ENCODE measurements at regions not wholly inside any gene's neighbourhood (a gene's known extent, or its start where the extent isn't known, plus 50 kb on each side); places are given as distances from the start of the nearest gene placed in this dataset.

DNA sequence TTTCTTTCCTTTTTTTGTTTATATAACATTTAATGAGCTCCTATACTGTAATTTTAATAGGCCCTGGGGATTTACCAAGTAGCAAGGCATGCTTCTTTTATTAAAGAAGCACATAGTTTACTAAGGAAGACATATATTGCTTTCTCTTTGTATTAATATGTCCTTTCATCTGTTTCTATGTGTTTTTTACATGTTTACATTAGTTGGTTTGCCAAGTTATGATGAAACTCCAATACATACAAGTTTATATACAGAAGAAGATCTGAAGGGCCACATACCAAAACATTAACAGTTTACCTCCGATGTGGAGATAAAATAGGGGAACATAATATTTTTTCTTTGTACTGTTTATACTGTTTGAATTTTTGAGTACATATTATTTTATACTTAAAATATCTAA lies 100.9 kb downstream of the LACC1 start:
- TF ChIP-seq TEAD4 (IDR thresholded peaks at IDR 0.05) (no peak), FOXM1 (IDR thresholded peaks at IDR 0.05; ENCODE audit: borderline replicate concordance, low read depth) (no peak), CEBPB (IDR thresholded peaks at IDR 0.05) (no peak), NFIC (IDR thresholded peaks at IDR 0.05) (no peak), RAD21 (IDR thresholded peaks at IDR 0.05; ENCODE audit: low read depth) (no peak), ZBTB7A (IDR thresholded peaks at IDR 0.05; ENCODE audit: low read depth) (no peak), TAF1 (IDR thresholded peaks at IDR 0.05; ENCODE audit: low read depth) (no peak), EGR1 (IDR thresholded peaks at IDR 0.05) (no peak), EP300 (IDR thresholded peaks at IDR 0.05; ENCODE audit: borderline replicate concordance) (no peak), YY1 (IDR thresholded peaks at IDR 0.05; ENCODE audit: low read depth) (no peak), CREB1 (IDR thresholded peaks at IDR 0.05; ENCODE audit: low read depth) (no peak), TCF12 (IDR thresholded peaks at IDR 0.05; ENCODE audit: low read depth) (no peak)
- TF ChIP-seq, protein P1, sequence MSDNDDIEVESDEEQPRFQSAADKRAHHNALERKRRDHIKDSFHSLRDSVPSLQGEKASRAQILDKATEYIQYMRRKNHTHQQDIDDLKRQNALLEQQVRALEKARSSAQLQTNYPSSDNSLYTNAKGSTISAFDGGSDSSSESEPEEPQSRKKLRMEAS (IDR thresholded peaks at IDR 0.05) = no peak
- TF ChIP-seq, protein P2, sequence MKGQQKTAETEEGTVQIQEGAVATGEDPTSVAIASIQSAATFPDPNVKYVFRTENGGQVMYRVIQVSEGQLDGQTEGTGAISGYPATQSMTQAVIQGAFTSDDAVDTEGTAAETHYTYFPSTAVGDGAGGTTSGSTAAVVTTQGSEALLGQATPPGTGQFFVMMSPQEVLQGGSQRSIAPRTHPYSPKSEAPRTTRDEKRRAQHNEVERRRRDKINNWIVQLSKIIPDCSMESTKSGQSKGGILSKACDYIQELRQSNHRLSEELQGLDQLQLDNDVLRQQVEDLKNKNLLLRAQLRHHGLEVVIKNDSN (IDR thresholded peaks at IDR 0.05) = no peak
- TF ChIP-seq, protein P3, sequence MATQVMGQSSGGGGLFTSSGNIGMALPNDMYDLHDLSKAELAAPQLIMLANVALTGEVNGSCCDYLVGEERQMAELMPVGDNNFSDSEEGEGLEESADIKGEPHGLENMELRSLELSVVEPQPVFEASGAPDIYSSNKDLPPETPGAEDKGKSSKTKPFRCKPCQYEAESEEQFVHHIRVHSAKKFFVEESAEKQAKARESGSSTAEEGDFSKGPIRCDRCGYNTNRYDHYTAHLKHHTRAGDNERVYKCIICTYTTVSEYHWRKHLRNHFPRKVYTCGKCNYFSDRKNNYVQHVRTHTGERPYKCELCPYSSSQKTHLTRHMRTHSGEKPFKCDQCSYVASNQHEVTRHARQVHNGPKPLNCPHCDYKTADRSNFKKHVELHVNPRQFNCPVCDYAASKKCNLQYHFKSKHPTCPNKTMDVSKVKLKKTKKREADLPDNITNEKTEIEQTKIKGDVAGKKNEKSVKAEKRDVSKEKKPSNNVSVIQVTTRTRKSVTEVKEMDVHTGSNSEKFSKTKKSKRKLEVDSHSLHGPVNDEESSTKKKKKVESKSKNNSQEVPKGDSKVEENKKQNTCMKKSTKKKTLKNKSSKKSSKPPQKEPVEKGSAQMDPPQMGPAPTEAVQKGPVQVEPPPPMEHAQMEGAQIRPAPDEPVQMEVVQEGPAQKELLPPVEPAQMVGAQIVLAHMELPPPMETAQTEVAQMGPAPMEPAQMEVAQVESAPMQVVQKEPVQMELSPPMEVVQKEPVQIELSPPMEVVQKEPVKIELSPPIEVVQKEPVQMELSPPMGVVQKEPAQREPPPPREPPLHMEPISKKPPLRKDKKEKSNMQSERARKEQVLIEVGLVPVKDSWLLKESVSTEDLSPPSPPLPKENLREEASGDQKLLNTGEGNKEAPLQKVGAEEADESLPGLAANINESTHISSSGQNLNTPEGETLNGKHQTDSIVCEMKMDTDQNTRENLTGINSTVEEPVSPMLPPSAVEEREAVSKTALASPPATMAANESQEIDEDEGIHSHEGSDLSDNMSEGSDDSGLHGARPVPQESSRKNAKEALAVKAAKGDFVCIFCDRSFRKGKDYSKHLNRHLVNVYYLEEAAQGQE (IDR thresholded peaks at IDR 0.05; ENCODE audit: low read depth) = no peak

DNA sequence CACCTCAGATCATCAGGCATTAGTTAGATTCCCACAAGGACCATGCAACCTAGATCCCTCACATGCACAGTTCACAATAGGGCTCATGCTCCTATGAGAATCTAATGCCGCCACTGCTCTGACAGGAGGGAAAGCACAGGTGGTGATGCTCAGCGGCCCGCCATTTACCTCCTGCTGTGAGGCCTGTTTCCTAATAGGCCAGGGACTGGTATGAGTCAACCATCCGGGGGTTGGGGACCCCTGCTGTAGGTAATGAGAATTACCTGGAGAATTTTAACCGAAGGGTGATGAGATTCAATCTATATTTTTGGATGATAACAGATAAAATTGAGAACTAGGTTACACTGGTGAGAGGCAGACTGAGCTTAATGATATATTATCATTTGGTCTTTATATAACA lies 101.4 kb downstream of the LACC1 start:
- TF ChIP-seq, protein P3 (IDR thresholded peaks at IDR 0.05; ENCODE audit: low read depth) = no peak
- TF ChIP-seq ZBTB7A (IDR thresholded peaks at IDR 0.05; ENCODE audit: low read depth) (no peak), RAD21 (IDR thresholded peaks at IDR 0.05; ENCODE audit: low read depth) (no peak), YY1 (IDR thresholded peaks at IDR 0.05; ENCODE audit: low read depth) (no peak), CEBPB (IDR thresholded peaks at IDR 0.05) (no peak), EP300 (IDR thresholded peaks at IDR 0.05; ENCODE audit: borderline replicate concordance) (no peak)

DNA sequence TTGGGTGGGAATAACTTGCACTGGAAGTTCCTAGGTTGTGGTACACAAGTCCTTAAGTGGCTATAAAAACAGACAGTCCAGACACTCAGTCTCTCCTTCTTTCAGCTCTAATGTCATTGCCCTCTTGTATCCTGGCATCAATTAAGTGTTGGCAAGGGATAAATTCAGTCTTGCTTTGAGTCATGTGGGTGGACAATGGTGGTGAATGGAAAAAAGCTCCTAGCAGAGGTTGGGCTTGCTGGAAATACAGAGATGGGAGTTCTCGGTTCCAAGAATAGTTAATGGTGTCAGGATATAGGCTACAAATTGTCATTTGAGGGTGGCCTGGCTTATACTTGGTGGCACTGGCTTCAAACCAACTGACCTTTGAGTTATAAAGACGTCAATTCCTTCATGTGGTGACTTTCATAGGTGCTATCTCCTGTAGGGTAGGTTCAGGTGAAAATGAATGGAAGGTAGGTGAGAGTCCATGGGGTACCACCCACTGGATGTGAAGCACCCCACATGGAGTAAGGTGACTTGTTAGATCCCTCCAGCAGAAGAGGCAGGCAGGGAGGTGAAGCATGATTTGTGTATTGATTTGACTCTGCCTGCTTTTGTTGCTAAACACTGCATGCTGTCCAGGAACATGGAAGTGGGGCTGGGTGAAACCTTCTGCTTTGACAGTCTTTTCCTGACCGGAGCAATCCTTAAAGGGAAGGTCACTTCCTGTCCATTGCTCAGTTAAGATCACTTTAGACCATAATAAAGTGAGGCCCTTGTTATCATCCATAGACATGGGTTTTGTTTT lies 102.0 kb downstream of the LACC1 start:
- TF ChIP-seq, protein P2 (IDR thresholded peaks at IDR 0.05) = no peak
- no peak for TF ChIP-seq YY1 (IDR thresholded peaks at IDR 0.05; ENCODE audit: low read depth)
- TF ChIP-seq ZBTB7A (IDR thresholded peaks at IDR 0.05; ENCODE audit: low read depth) = no peak
- TF ChIP-seq EGR1 (IDR thresholded peaks at IDR 0.05) = no peak
- TF ChIP-seq TEAD4 (IDR thresholded peaks at IDR 0.05) = no peak
- TF ChIP-seq, protein P3 (IDR thresholded peaks at IDR 0.05; ENCODE audit: low read depth) = no peak
- no peak for TF ChIP-seq RAD21 (IDR thresholded peaks at IDR 0.05; ENCODE audit: low read depth)
- TF ChIP-seq, protein P1 (IDR thresholded peaks at IDR 0.05) = no peak
- no peak for TF ChIP-seq TCF12 (IDR thresholded peaks at IDR 0.05; ENCODE audit: low read depth)
- TF ChIP-seq NFIC (IDR thresholded peaks at IDR 0.05) = no peak
- TF ChIP-seq FOXM1 (IDR thresholded peaks at IDR 0.05; ENCODE audit: borderline replicate concordance, low read depth) = no peak
- no peak for TF ChIP-seq TAF1 (IDR thresholded peaks at IDR 0.05; ENCODE audit: low read depth)
- TF ChIP-seq CEBPB (IDR thresholded peaks at IDR 0.05) = no peak

DNA sequence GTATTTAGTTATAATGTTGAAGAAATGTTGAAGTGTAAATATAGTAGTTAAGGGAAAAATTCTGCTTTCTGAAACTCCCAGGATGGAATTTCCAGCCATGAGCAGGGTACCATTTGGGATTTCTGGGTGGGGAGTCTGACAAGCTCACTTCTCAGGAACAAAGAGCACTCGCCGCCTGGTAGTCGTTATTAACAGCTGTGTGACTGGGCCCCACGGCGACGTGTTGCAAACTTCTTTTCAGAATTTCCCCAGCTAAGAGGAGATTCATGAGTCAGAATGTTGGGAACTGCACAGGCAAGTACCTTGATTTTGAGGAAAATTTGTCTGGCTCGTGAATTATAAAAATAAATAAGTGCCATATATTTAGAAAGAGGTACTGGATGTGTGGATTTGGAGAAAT lies 103.7 kb downstream of the LACC1 start:
- TF ChIP-seq TEAD4 (IDR thresholded peaks at IDR 0.05) = no peak
- TF ChIP-seq, protein P2 (IDR thresholded peaks at IDR 0.05) = no peak
- TF ChIP-seq ZBTB7A (IDR thresholded peaks at IDR 0.05; ENCODE audit: low read depth) = no peak
- TF ChIP-seq EGR1 (IDR thresholded peaks at IDR 0.05) = no peak
- no peak for TF ChIP-seq NFIC (IDR thresholded peaks at IDR 0.05)
- no peak for TF ChIP-seq CEBPB (IDR thresholded peaks at IDR 0.05)
- TF ChIP-seq, protein P3 (IDR thresholded peaks at IDR 0.05; ENCODE audit: low read depth) = no peak
- TF ChIP-seq, protein P1 (IDR thresholded peaks at IDR 0.05) = no peak
- TF ChIP-seq TAF1 (IDR thresholded peaks at IDR 0.05; ENCODE audit: low read depth) = no peak
- no peak for TF ChIP-seq EP300 (IDR thresholded peaks at IDR 0.05; ENCODE audit: borderline replicate concordance)
- TF ChIP-seq FOXM1 (IDR thresholded peaks at IDR 0.05; ENCODE audit: borderline replicate concordance, low read depth) = no peak
- no peak for TF ChIP-seq RAD21 (IDR thresholded peaks at IDR 0.05; ENCODE audit: low read depth)
- no peak for TF ChIP-seq YY1 (IDR thresholded peaks at IDR 0.05; ENCODE audit: low read depth)
- no peak for TF ChIP-seq CREB1 (IDR thresholded peaks at IDR 0.05; ENCODE audit: low read depth)
- TF ChIP-seq TCF12 (IDR thresholded peaks at IDR 0.05; ENCODE audit: low read depth) = no peak
